Mesenchymal stem cell (in vitro differentiated cells and primary cell): ENCODE measurements at regions not wholly inside any gene's neighbourhood (a gene's known extent, or its start where the extent isn't known, plus 50 kb on each side); places are given as distances from the start of the nearest gene placed in this dataset.

ENCODE experiments used
- DNase-seq: peaks from one replicate; pipeline ENCODE4 v3.0.0-alpha.2; 2013
- H2AFZ ChIP-seq: one replicate; pipeline ENCODE4 v1.6.1; 2013; ENCODE audit warnings: low read depth, mild to moderate bottlenecking, control low read depth, inconsistent platforms, low read length, moderate library complexity
- H2AK5ac ChIP-seq: 2 replicates; pipeline ENCODE4 v1.6.1; 2013; ENCODE audit warnings: low read length, moderate library complexity, mild to moderate bottlenecking, inconsistent platforms; ENCODE audit not compliant: severe bottlenecking
- H2BK120ac ChIP-seq: one replicate; pipeline ENCODE4 v1.6.1; 2013; ENCODE audit warnings: low read depth, mild to moderate bottlenecking, inconsistent platforms, low read length, moderate library complexity
- H2BK12ac ChIP-seq, 2 experiments: one replicate each; pipeline ENCODE4 v1.6.1; 2013; ENCODE audit warnings: inconsistent platforms in 2 of 2, low read length in 2 of 2, mild to moderate bottlenecking in 2 of 2, moderate library complexity in 2 of 2, control low read depth in 1 of 2
- H2BK15ac ChIP-seq: one replicate; pipeline ENCODE4 v1.6.1; 2013; ENCODE audit warnings: mild to moderate bottlenecking, low read depth, inconsistent platforms; ENCODE audit not compliant: poor library complexity, severe bottlenecking
- H2BK5ac ChIP-seq: 2 replicates; pipeline ENCODE4 v1.6.1; 2013; ENCODE audit warnings: low read depth, mild to moderate bottlenecking, low read length, control low read depth, inconsistent platforms; ENCODE audit not compliant: poor library complexity, severe bottlenecking
- H3K14ac ChIP-seq, 2 experiments: one replicate each; pipeline ENCODE4 v1.6.1; 2013; ENCODE audit warnings: inconsistent platforms in 2 of 2, low read length in 2 of 2, control low read depth in 1 of 2, mild to moderate bottlenecking in 1 of 2, moderate library complexity in 1 of 2
- H3K18ac ChIP-seq, 2 experiments: one replicate each; pipeline ENCODE4 v1.6.1; 2013; ENCODE audit warnings: inconsistent platforms in 2 of 2, low read length in 2 of 2, control low read depth in 1 of 2, low read depth in 1 of 2, mild to moderate bottlenecking in 1 of 2
- H3K23ac ChIP-seq, 2 experiments: one replicate each; pipeline ENCODE4 v1.6.1; 2013; ENCODE audit warnings: inconsistent platforms in 2 of 2, low read length in 2 of 2, mild to moderate bottlenecking in 2 of 2, moderate library complexity in 2 of 2, control low read depth in 1 of 2
- H3K27ac ChIP-seq: 2 replicates; pipeline ENCODE4 v1.5.1; 2013; ENCODE audit warnings: mild to moderate bottlenecking, moderate library complexity, low read length, control low read depth, inconsistent platforms; ENCODE audit not compliant: poor library complexity, severe bottlenecking
- H3K27me3 ChIP-seq, 2 experiments: 2 replicates each; pipeline versions ENCODE4 v1.6.1 to v1.7.0; 2013; ENCODE audit warnings: low read length in 2 of 2, mild to moderate bottlenecking in 2 of 2, moderate library complexity in 2 of 2, control low read depth in 1 of 2, inconsistent platforms in 1 of 2; ENCODE audit not compliant: control insufficient read depth in 1 of 2, insufficient read depth in 1 of 2
- H3K36me3 ChIP-seq, 2 experiments: 2 replicates each; pipeline versions ENCODE4 v1.6.1 to v1.7.0; 2013; ENCODE audit warnings: low read length in 2 of 2, control low read depth in 1 of 2, inconsistent platforms in 1 of 2, low read depth in 1 of 2, mild to moderate bottlenecking in 1 of 2; ENCODE audit not compliant: insufficient read depth in 2 of 2, control insufficient read depth in 1 of 2
- H3K4ac ChIP-seq, 2 experiments: one replicate each; pipeline ENCODE4 v1.6.1; 2013; ENCODE audit warnings: inconsistent platforms in 2 of 2, low read length in 2 of 2, mild to moderate bottlenecking in 2 of 2, moderate library complexity in 2 of 2, control low read depth in 1 of 2, low read depth in 1 of 2
- H3K4me1 ChIP-seq: 2 replicates; pipeline ENCODE4 v1.6.1; 2013; ENCODE audit warnings: low read depth, low read length, control low read depth; ENCODE audit not compliant: control insufficient read depth, insufficient read depth
- H3K4me2 ChIP-seq: 2 replicates; pipeline ENCODE4 v1.6.1; 2013; ENCODE audit warnings: low read length, mild to moderate bottlenecking, inconsistent platforms; ENCODE audit not compliant: poor library complexity, severe bottlenecking
- H3K4me3 ChIP-seq, 2 experiments: 2 replicates each; pipeline versions ENCODE4 v1.5.1 to v1.7.0; 2013; ENCODE audit warnings: low read length in 2 of 2, mild to moderate bottlenecking in 2 of 2, control low read depth in 1 of 2, low read depth in 1 of 2; ENCODE audit not compliant: insufficient read depth in 1 of 2
- H3K79me1 ChIP-seq: replicated peaks from 2 replicates; pipeline ENCODE4 v1.6.1; 2013; ENCODE audit warnings: mild to moderate bottlenecking, control low read depth, low read length, inconsistent platforms; ENCODE audit not compliant: poor library complexity, severe bottlenecking
- H3K9ac ChIP-seq: 2 replicates; pipeline ENCODE4 v1.7.0; 2013; ENCODE audit warnings: mild to moderate bottlenecking, low read length, moderate library complexity
- H3K9me3 ChIP-seq: 2 replicates; pipeline ENCODE4 v1.7.0; 2013; ENCODE audit warnings: mild to moderate bottlenecking, low read length; ENCODE audit not compliant: control insufficient read depth
- H4K8ac ChIP-seq: one replicate; pipeline ENCODE4 v1.6.1; 2013; ENCODE audit warnings: inconsistent platforms, mild to moderate bottlenecking, low read length, moderate library complexity
- H4K91ac ChIP-seq: one replicate; pipeline ENCODE4 v1.6.1; 2013; ENCODE audit warnings: mild to moderate bottlenecking, low read length, inconsistent platforms
- WGBS: methylation state at CpG from one replicate; pipeline ENCODE4 v1.1.7; 2013; ENCODE audit warnings: mixed read lengths; 5-methylcytosine and 5-hydroxymethylcytosine counted together

GRCh38 chr18:64888956-64889355 is 740.1 kb upstream of the LINC00305 start:
- Histone ChIP-seq H3K27me3 (no peaks in the 10 kb centered on the region), H4K91ac (no peak overlapping the region), H3K18ac (no peak overlapping the region), H2BK5ac (no peak overlapping the region), H2BK15ac (no peak overlapping the region), H2AFZ (no peak overlapping the region), H3K4me3 (no peak overlapping the region), H3K36me3 (no peaks in the 10 kb centered on the region), H3K9ac (no peak overlapping the region), H2AK5ac (no peak overlapping the region), H3K23ac (no peak overlapping the region), H3K4me2 (no peak overlapping the region), H3K79me1 (no peaks in the 10 kb centered on the region), H3K9me3 (peaks cover 6% of the 10 kb centered on the region), H4K8ac (no peak overlapping the region), H3K27ac (no peak overlapping the region), H3K4me1 (no peaks in the 10 kb centered on the region), H3K4ac (no peak overlapping the region), H3K14ac (no peak overlapping the region), H2BK120ac (no peak overlapping the region), H2BK12ac (no peak overlapping the region)
- DNase-seq: no peak
- 78% methylated on average over 3 of the region's 4 CpGs for WGBS

GRCh38 chr18:64886995-64887394 is 738.1 kb upstream of the LINC00305 start:
- Histone ChIP-seq H3K14ac (no peak overlapping the region), H3K4me1 (no peaks in the 10 kb centered on the region), H3K18ac (no peak overlapping the region), H3K4me2 (no peak overlapping the region), H2BK120ac (no peak overlapping the region), H3K4ac (no peak overlapping the region), H3K9ac (no peak overlapping the region), H3K27me3 (no peaks in the 10 kb centered on the region), H3K9me3 (peaks cover 6% of the 10 kb centered on the region), H4K91ac (no peak overlapping the region), H2AK5ac (no peak overlapping the region), H3K23ac (no peak overlapping the region), H4K8ac (no peak overlapping the region), H2BK15ac (no peak overlapping the region), H2BK5ac (no peak overlapping the region), H2AFZ (no peak overlapping the region), H3K79me1 (no peaks in the 10 kb centered on the region), H3K36me3 (no peaks in the 10 kb centered on the region), H2BK12ac (no peak overlapping the region), H3K4me3 (no peak overlapping the region), H3K27ac (no peak overlapping the region)
- no CpG with 5 or more reads among the region's 1 CpG for WGBS
- no peak for DNase-seq

- DNase-seq: no peak
- H4K8ac ChIP-seq: no peak overlapping the region
- H2BK12ac ChIP-seq: no peak overlapping the region
- no peak overlapping the region for H2BK5ac ChIP-seq
- H3K23ac ChIP-seq: no peak overlapping the region
- H3K4ac ChIP-seq: no peak overlapping the region
- no CpG with 5 or more reads among the region's 3 CpGs for WGBS
- H3K79me1 ChIP-seq: no peaks in the 10 kb centered on the region
- H4K91ac ChIP-seq: no peak overlapping the region
- no peaks in the 10 kb centered on the region for H3K27me3 ChIP-seq
- peaks cover 5% of the 10 kb centered on the region for H3K9me3 ChIP-seq
- H3K14ac ChIP-seq: no peak overlapping the region
- no peak overlapping the region for H3K18ac ChIP-seq
- H2AFZ ChIP-seq: no peak overlapping the region
- no peak overlapping the region for H2BK15ac ChIP-seq
- no peak overlapping the region for H3K4me3 ChIP-seq
- H3K27ac ChIP-seq: no peak overlapping the region
- H3K9ac ChIP-seq: no peak overlapping the region
- no peaks in the 10 kb centered on the region for H3K36me3 ChIP-seq
- no peaks in the 10 kb centered on the region for H3K4me1 ChIP-seq
- H2AK5ac ChIP-seq: no peak overlapping the region
- no peak overlapping the region for H3K4me2 ChIP-seq
- no peak overlapping the region for H2BK120ac ChIP-seq
These were observed 734.0 kb upstream of the LINC00305 start for GRCh38 chr18:64882896-64883295.

- Histone ChIP-seq H3K23ac (no peak overlapping the region), H3K79me1 (no peaks in the 10 kb centered on the region), H2AFZ (no peak overlapping the region), H4K91ac (no peak overlapping the region), H3K4me3 (no peak overlapping the region), H2BK12ac (no peak overlapping the region), H4K8ac (no peak overlapping the region), H3K27me3 (no peaks in the 10 kb centered on the region), H3K4me1 (no peaks in the 10 kb centered on the region), H3K14ac (no peak overlapping the region), H2BK120ac (no peak overlapping the region), H2BK5ac (no peak overlapping the region), H2AK5ac (no peak overlapping the region), H3K4me2 (no peak overlapping the region), H3K4ac (no peak overlapping the region), H3K9ac (no peak overlapping the region), H3K9me3 (peaks cover 17% of the 10 kb centered on the region), H3K27ac (no peak overlapping the region), H3K18ac (no peak overlapping the region), H3K36me3 (no peaks in the 10 kb centered on the region), H2BK15ac (no peak overlapping the region)
- WGBS: 90% methylated on average over 1 of the region's 4 CpGs
- no peak for DNase-seq
These were observed 727.9 kb upstream of the LINC00305 start for GRCh38 chr18:64876833-64877232.
